PC-9 (cell line): ENCODE measurements at regions not wholly inside any gene's neighbourhood (a gene's known extent, or its start where the extent isn't known, plus 50 kb on each side); places are given as distances from the start of the nearest gene placed in this dataset.

Source experiments
- BruUV-seq: library from RNA; stranded (reverse); fragments of 400-500 nt; replicated peaks from 2 replicates; lab custom pipeline; 2021; lab: Mats Ljungman, UMichigan
- CTCF ChIA-PET: fragments of 300-600 bp; sonication (Branson Sonifier 250); formaldehyde crosslinking; loops from one replicate; lab custom pipeline; 2022; ENCODE audit warnings: antibody characterized with exemption; lab: Charles Lee
- POLR2A ChIA-PET: fragments of 300-600 bp; sonication (Branson Sonifier 250); formaldehyde crosslinking; loops from one replicate; lab custom pipeline; 2022; ENCODE audit warnings: antibody characterized with exemption; ENCODE audit not compliant: unreplicated experiment; lab: Charles Lee
- DNase-seq, 2 experiments: peaks; one replicate each; pipeline versions ENCODE4 v3.0.0 to v3.0.0-alpha.2; 2015 to 2022; ENCODE audit warnings: mixed read lengths in 1 of 2
- H2AFZ ChIP-seq: fragments of 200-600 bp; sonication (generic); 2 replicates; pipeline ENCODE4 v1.8.1; 2017; ENCODE audit warnings: antibody characterized with exemption
- H3F3A ChIP-seq: fragments of 200-600 bp; sonication (generic); 2 replicates; pipeline ENCODE4 v1.8.1; 2017; ENCODE audit warnings: antibody characterized with exemption, mild to moderate bottlenecking, low read depth; ENCODE audit not compliant: insufficient read depth
- H3K27ac ChIP-seq: fragments of 200-600 bp; sonication (generic); 2 replicates; pipeline ENCODE4 v1.6.1; 2016; ENCODE audit warnings: mixed run types
- H3K27me3 ChIP-seq: fragments of 200-600 bp; sonication (generic); 2 replicates; pipeline ENCODE4 v1.6.1; 2016; ENCODE audit warnings: low read depth, mixed run types; ENCODE audit not compliant: insufficient read depth
- H3K36me3 ChIP-seq: fragments of 200-600 bp; sonication (generic); 2 replicates; pipeline ENCODE4 v1.6.1; 2016; ENCODE audit warnings: low read depth, mixed run types
- H3K4me1 ChIP-seq: fragments of 200-600 bp; sonication (generic); replicated peaks from 2 replicates; pipeline ENCODE4 v1.6.1; 2016; ENCODE audit warnings: mixed run types; ENCODE audit not compliant: insufficient read depth
- H3K4me2 ChIP-seq: fragments of 200-600 bp; sonication (generic); 2 replicates; pipeline ENCODE4 v1.6.1; 2017; ENCODE audit warnings: mixed run types
- H3K4me3 ChIP-seq: fragments of 200-600 bp; sonication (generic); 2 replicates; pipeline ENCODE4 v1.6.1; 2016; ENCODE audit warnings: mixed run types
- H3K79me2 ChIP-seq: fragments of 200-600 bp; sonication (generic); 2 replicates; pipeline ENCODE4 v1.6.1; 2017; ENCODE audit warnings: low read depth, mixed run types
- H3K9me2 ChIP-seq: fragments of 200-600 bp; sonication (generic); 2 replicates; pipeline ENCODE4 v1.8.1; 2017; ENCODE audit warnings: mild to moderate bottlenecking; ENCODE audit not compliant: insufficient read depth
- H3K9me3 ChIP-seq: fragments of 200-600 bp; sonication (generic); 2 replicates; pipeline ENCODE4 v1.8.1; 2016; ENCODE audit warnings: low read depth; ENCODE audit not compliant: insufficient read depth
- H4K20me1 ChIP-seq: fragments of 200-600 bp; sonication (generic); 2 replicates; pipeline ENCODE4 v1.8.1; 2017; ENCODE audit not compliant: insufficient read depth
- CTCF ChIP-seq: fragments of 200-600 bp; sonication (generic); conservative IDR thresholded peaks from 2 replicates; pipeline ENCODE4 v1.6.1; 2017; ENCODE audit warnings: mixed run types, antibody characterized with exemption, mild to moderate bottlenecking, moderate library complexity
- EZH2 ChIP-seq: fragments of 200-600 bp; sonication (generic); IDR thresholded peaks from 2 replicates; pipeline ENCODE4 v1.8.0; 2017; ENCODE audit warnings: antibody characterized with exemption, low read depth
- intact Hi-C: fragments of 100-400 bp; cut with micrococcal nuclease; formaldehyde crosslinking; loops from one replicate; pipeline ENCODE4 v1.10.0; 2022; ENCODE audit not compliant: unreplicated experiment

DNA sequence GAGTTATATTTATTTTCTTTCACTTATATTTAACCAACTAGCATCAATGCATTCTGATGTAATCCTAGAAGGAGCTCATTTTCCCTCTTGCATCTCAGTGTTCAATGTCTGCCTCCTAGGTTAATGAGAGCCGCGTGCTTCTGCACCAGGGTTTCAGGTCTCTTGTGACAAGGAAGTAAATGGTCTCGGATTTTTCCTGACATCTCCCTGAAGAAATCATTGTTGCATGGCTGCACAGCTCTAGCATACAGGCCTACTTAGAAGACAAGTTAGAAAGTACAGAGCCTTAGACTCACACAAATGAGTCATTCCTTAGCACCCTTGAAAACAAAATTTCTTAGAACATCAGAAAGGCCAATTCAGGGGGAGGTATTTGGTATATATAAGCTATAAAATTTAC is 57.2 kb upstream of the KLF12 start:
- Histone ChIP-seq H3K27me3 (no peaks in the 10 kb centered on the region), H3K9me3 (no peaks in the 10 kb centered on the region), H3K9me2 (no peaks in the 10 kb centered on the region), H3K4me1 (no peaks in the 10 kb centered on the region), H3K36me3 (no peaks in the 10 kb centered on the region), H3K27ac (no peak overlapping the region), H3K79me2 (no peaks in the 10 kb centered on the region), H3K4me2 (no peak overlapping the region), H3F3A (no peaks in the 10 kb centered on the region), H3K4me3 (no peak overlapping the region), H2AFZ (no peak overlapping the region), H4K20me1 (no peaks in the 10 kb centered on the region)
- DNase-seq = no peak
- ChIA-PET CTCF (interaction anchor here (0.7 kb wide), 1 partner anchor 274 kb away, joined by 4 read pairs; no protein-coding TSS in a partner anchor), POLR2A (no interaction called here)
- intact Hi-C loops = no loop called here
- no peak for TF ChIP-seq CTCF
- TF ChIP-seq EZH2 = no peak
- no TSS peak for BruUV-seq

GRCh38 chr13:74190999-74191398 is 56.8 kb upstream of the KLF12 start:
- no peaks in the 10 kb centered on the region for H3K79me2 ChIP-seq
- H3K9me2 ChIP-seq = no peaks in the 10 kb centered on the region
- H3K27ac ChIP-seq = no peak overlapping the region
- H3F3A ChIP-seq = no peaks in the 10 kb centered on the region
- H3K9me3 ChIP-seq = no peaks in the 10 kb centered on the region
- no peaks in the 10 kb centered on the region for H4K20me1 ChIP-seq
- no peaks in the 10 kb centered on the region for H3K27me3 ChIP-seq
- no TSS peak for BruUV-seq
- no peaks in the 10 kb centered on the region for H3K4me1 ChIP-seq
- TF ChIP-seq EZH2 = no peak
- TF ChIP-seq CTCF = no peak
- ChIA-PET CTCF (no interaction called here), POLR2A (no interaction called here)
- no peak for DNase-seq
- H3K4me2 ChIP-seq = no peak overlapping the region
- H3K36me3 ChIP-seq = no peaks in the 10 kb centered on the region
- no peak overlapping the region for H2AFZ ChIP-seq
- intact Hi-C loops = no loop called here
- no peak overlapping the region for H3K4me3 ChIP-seq

GRCh38 chr13:74187564-74187963 is 53.4 kb upstream of the KLF12 start:
- no peak overlapping the region for H3K4me2 ChIP-seq
- TF ChIP-seq EZH2 (no peak), CTCF (no peak)
- H3K9me2 ChIP-seq = no peaks in the 10 kb centered on the region
- H2AFZ ChIP-seq = no peak overlapping the region
- H3F3A ChIP-seq = no peaks in the 10 kb centered on the region
- no peaks in the 10 kb centered on the region for H3K4me1 ChIP-seq
- no peak overlapping the region for H3K4me3 ChIP-seq
- no peaks in the 10 kb centered on the region for H4K20me1 ChIP-seq
- H3K79me2 ChIP-seq = no peaks in the 10 kb centered on the region
- no peaks in the 10 kb centered on the region for H3K36me3 ChIP-seq
- ChIA-PET CTCF (no interaction called here), POLR2A (no interaction called here)
- H3K9me3 ChIP-seq = no peaks in the 10 kb centered on the region
- no peaks in the 10 kb centered on the region for H3K27me3 ChIP-seq
- intact Hi-C loops = no loop called here
- no TSS peak for BruUV-seq
- DNase-seq = peak in 1 of 2 experiments; percentile 8
- H3K27ac ChIP-seq = no peak overlapping the region
